ENCODE measurements at regions not wholly inside any gene's neighbourhood (a gene's known extent, or its start where the extent isn't known, plus 50 kb on each side); places are given as distances from the start of the nearest gene placed in this dataset.

GRCh38 chr12:88367231-88367630 lies 213.0 kb downstream of the KITLG start:
- TF ChIP-seq, protein P1, sequence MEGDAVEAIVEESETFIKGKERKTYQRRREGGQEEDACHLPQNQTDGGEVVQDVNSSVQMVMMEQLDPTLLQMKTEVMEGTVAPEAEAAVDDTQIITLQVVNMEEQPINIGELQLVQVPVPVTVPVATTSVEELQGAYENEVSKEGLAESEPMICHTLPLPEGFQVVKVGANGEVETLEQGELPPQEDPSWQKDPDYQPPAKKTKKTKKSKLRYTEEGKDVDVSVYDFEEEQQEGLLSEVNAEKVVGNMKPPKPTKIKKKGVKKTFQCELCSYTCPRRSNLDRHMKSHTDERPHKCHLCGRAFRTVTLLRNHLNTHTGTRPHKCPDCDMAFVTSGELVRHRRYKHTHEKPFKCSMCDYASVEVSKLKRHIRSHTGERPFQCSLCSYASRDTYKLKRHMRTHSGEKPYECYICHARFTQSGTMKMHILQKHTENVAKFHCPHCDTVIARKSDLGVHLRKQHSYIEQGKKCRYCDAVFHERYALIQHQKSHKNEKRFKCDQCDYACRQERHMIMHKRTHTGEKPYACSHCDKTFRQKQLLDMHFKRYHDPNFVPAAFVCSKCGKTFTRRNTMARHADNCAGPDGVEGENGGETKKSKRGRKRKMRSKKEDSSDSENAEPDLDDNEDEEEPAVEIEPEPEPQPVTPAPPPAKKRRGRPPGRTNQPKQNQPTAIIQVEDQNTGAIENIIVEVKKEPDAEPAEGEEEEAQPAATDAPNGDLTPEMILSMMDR (IDR thresholded peaks at IDR 0.05): no peak
- no peak for TF ChIP-seq POLR2A (IDR thresholded peaks at IDR 0.05)

Data from lower leg skin (tissue), 3 donors.